BE2C (cell line): ENCODE measurements at regions not wholly inside any gene's neighbourhood (a gene's known extent, or its start where the extent isn't known, plus 50 kb on each side); places are given as distances from the start of the nearest gene placed in this dataset.

ENCODE experiments used
- DNase-seq: peaks from one replicate; pipeline ENCODE4 v3.0.0-alpha.2; 2020
- H3K27me3 ChIP-seq: fragments of 250-450 bp; sonication (Bioruptor Pico); 2 replicates; pipeline ENCODE4 v1.5.1; 2020; ENCODE audit warnings: mild to moderate bottlenecking
- H3K36me3 ChIP-seq: fragments of 250-450 bp; sonication (Bioruptor Pico); 2 replicates; pipeline ENCODE4 v1.5.1; 2020; ENCODE audit warnings: mild to moderate bottlenecking
- H3K4me1 ChIP-seq: fragments of 250-450 bp; sonication (Bioruptor Pico); 2 replicates; pipeline ENCODE4 v1.5.1; 2020
- H3K4me3 ChIP-seq: 2 replicates; pipeline ENCODE4 v1.5.1; 2011; ENCODE audit warnings: low read depth, low read length
- H3K9me3 ChIP-seq: fragments of 250-450 bp; sonication (Bioruptor Pico); 2 replicates; pipeline ENCODE4 v1.5.1; 2020
- CTCF ChIP-seq: IDR thresholded peaks from 2 replicates; pipeline ENCODE4 v1.5.1; 2012; ENCODE audit warnings: mild to moderate bottlenecking, low read depth, low read length

GRCh38 chr3:137249311-137249940 is 291.6 kb downstream of the IL20RB start:
- Histone ChIP-seq H3K4me3 (no peak overlapping the region), H3K4me1 (no peaks in the 10 kb centered on the region), H3K36me3 (no peaks in the 10 kb centered on the region)

GRCh38 chr3:137259089-137259488 is 301.3 kb downstream of the IL20RB start:
- no peak overlapping the region for H3K4me3 ChIP-seq
- no peaks in the 10 kb centered on the region for H3K36me3 ChIP-seq
- no peaks in the 10 kb centered on the region for H3K9me3 ChIP-seq
- TF ChIP-seq CTCF: no peak
- DNase-seq: no peak
- no peaks in the 10 kb centered on the region for H3K27me3 ChIP-seq
- no peaks in the 10 kb centered on the region for H3K4me1 ChIP-seq

More at GRCh38 chr3:137249311-137249940, 291.6 kb downstream of the IL20RB start:
- Histone ChIP-seq H3K9me3 (no peaks in the 10 kb centered on the region), H3K27me3 (no peaks in the 10 kb centered on the region)
- DNase-seq: no peak
- TF ChIP-seq CTCF: no peak

GRCh38 chr3:137259701-137260100 is 301.9 kb downstream of the IL20RB start:
- TF ChIP-seq CTCF: no peak
- Histone ChIP-seq H3K27me3 (no peaks in the 10 kb centered on the region), H3K36me3 (no peaks in the 10 kb centered on the region), H3K4me3 (no peak overlapping the region), H3K4me1 (no peaks in the 10 kb centered on the region), H3K9me3 (no peaks in the 10 kb centered on the region)
- DNase-seq: no peak

- no peak for DNase-seq
- no peak for TF ChIP-seq CTCF
- H3K27me3 ChIP-seq: peaks cover 10% of the 10 kb centered on the region; the same call in 1 of the 2 replicates
- H3K9me3 ChIP-seq: no peaks in the 10 kb centered on the region
- H3K4me1 ChIP-seq: no peaks in the 10 kb centered on the region
- H3K4me3 ChIP-seq: no peak overlapping the region
- H3K36me3 ChIP-seq: no peaks in the 10 kb centered on the region
These were observed 306.5 kb downstream of the IL20RB start for GRCh38 chr3:137264071-137264820.

- TF ChIP-seq CTCF: no peak
- H3K4me3 ChIP-seq: no peak overlapping the region
- peaks cover 10% of the 10 kb centered on the region; the same call in 1 of the 2 replicates for H3K27me3 ChIP-seq
- no peaks in the 10 kb centered on the region for H3K4me1 ChIP-seq
- DNase-seq: no peak
- H3K36me3 ChIP-seq: no peaks in the 10 kb centered on the region
- no peaks in the 10 kb centered on the region for H3K9me3 ChIP-seq
These were observed 307.1 kb downstream of the IL20RB start for GRCh38 chr3:137264843-137265330.

- H3K9me3 ChIP-seq: no peaks in the 10 kb centered on the region
- H3K4me1 ChIP-seq: no peaks in the 10 kb centered on the region
- H3K4me3 ChIP-seq: no peak overlapping the region
- no peaks in the 10 kb centered on the region for H3K36me3 ChIP-seq
- no peak for DNase-seq
- no peak for TF ChIP-seq CTCF
- no peaks in the 10 kb centered on the region for H3K27me3 ChIP-seq
These were observed 325.1 kb downstream of the IL20RB start for GRCh38 chr3:137282871-137283270.
